Smooth muscle cell (in vitro differentiated cells): ENCODE measurements at regions not wholly inside any gene's neighbourhood (a gene's known extent, or its start where the extent isn't known, plus 50 kb on each side); places are given as distances from the start of the nearest gene placed in this dataset. TPM values are rescaled to one million over a fixed set of nuclear protein-coding genes. Genes with fewer than 3 reads are reported as not detected.

ENCODE experiments used
- DNase-seq: peaks from one replicate; lab custom pipeline; 2025; ENCODE audit not compliant: unreplicated experiment; lab: John Stamatoyannopoulos, UW
- H2AFZ ChIP-seq: fragments of 200-600 bp; sonication (generic); 2 replicates; pipeline ENCODE4 v1.6.0; 2016; ENCODE audit warnings: antibody characterized with exemption, low read depth, mild to moderate bottlenecking
- H3F3A ChIP-seq: fragments of 200-600 bp; sonication (generic); 2 replicates; pipeline ENCODE4 v1.6.0; 2017; ENCODE audit warnings: antibody characterized with exemption, low read depth
- H3K27ac ChIP-seq: fragments of 200-600 bp; sonication (generic); 2 replicates; pipeline ENCODE4 v1.5.1; 2016; ENCODE audit warnings: low read depth, mild to moderate bottlenecking
- H3K27me3 ChIP-seq: fragments of 200-600 bp; sonication (generic); 2 replicates; pipeline ENCODE4 v1.6.1; 2016; ENCODE audit warnings: low read depth, mild to moderate bottlenecking
- H3K36me3 ChIP-seq: fragments of 200-600 bp; sonication (generic); 2 replicates; pipeline ENCODE4 v1.5.1; 2016; ENCODE audit warnings: low read depth
- H3K4me1 ChIP-seq: fragments of 200-600 bp; sonication (generic); 2 replicates; pipeline ENCODE4 v1.5.1; 2016; ENCODE audit warnings: low read depth
- H3K4me2 ChIP-seq: fragments of 200-600 bp; sonication (generic); 2 replicates; pipeline ENCODE4 v1.6.0; 2016; ENCODE audit warnings: mild to moderate bottlenecking
- H3K4me3 ChIP-seq: fragments of 200-600 bp; sonication (generic); 2 replicates; pipeline ENCODE4 v1.5.1; 2016; ENCODE audit warnings: mild to moderate bottlenecking
- H3K79me2 ChIP-seq: fragments of 200-600 bp; sonication (generic); 2 replicates; pipeline ENCODE4 v1.6.0; 2016; ENCODE audit warnings: low read depth, mild to moderate bottlenecking
- H3K9ac ChIP-seq: fragments of 200-600 bp; sonication (generic); 2 replicates; pipeline ENCODE4 v1.6.0; 2016; ENCODE audit warnings: low read depth
- H3K9me3 ChIP-seq: fragments of 200-600 bp; sonication (generic); replicated peaks from 2 replicates; pipeline ENCODE4 v1.5.1; 2016; ENCODE audit warnings: low read depth
- H4K20me1 ChIP-seq: fragments of 200-600 bp; sonication (generic); 2 replicates; pipeline ENCODE4 v1.6.0; 2016; ENCODE audit warnings: low read depth
- CTCF ChIP-seq: fragments of 200-600 bp; sonication (generic); IDR thresholded peaks from 2 replicates; pipeline ENCODE4 v1.5.1; 2017; ENCODE audit warnings: borderline replicate concordance, mild to moderate bottlenecking, antibody characterized with exemption; ENCODE audit not compliant: insufficient read depth, poor library complexity, severe bottlenecking
- WGBS: methylation state at CpG from one replicate; pipeline ENCODE4 v1.1.7; 2016; ENCODE audit warnings: low lambda C conversion rate; 5-methylcytosine and 5-hydroxymethylcytosine counted together
- small RNA-seq: library from RNA; depleted of rRNA; stranded (forward); fragments of <200 nt; gene quantifications from one replicate; pipeline ENCODE3, GENCODE V24; 2014

- TF ChIP-seq CTCF = no peak
- no peaks in the 10 kb centered on the region for H3K4me1 ChIP-seq
- no peak overlapping the region for H3K4me2 ChIP-seq
- no peak overlapping the region for H2AFZ ChIP-seq
- H3K27ac ChIP-seq = no peak overlapping the region
- H3F3A ChIP-seq = peaks cover 6% of the 10 kb centered on the region
- no peak overlapping the region for H3K4me3 ChIP-seq
- WGBS = 95% methylated on average over 3 of the region's 3 CpGs
- H4K20me1 ChIP-seq = no peaks in the 10 kb centered on the region
- no peaks in the 10 kb centered on the region for H3K79me2 ChIP-seq
- no peaks in the 10 kb centered on the region for H3K36me3 ChIP-seq
- no peak overlapping the region for H3K9ac ChIP-seq
- H3K9me3 ChIP-seq = no peaks in the 10 kb centered on the region
- H3K27me3 ChIP-seq = no peaks in the 10 kb centered on the region
- no peak for DNase-seq
Measured at GRCh38 chr1:185368313-185368855, 51.3 kb upstream of the IVNS1ABP start.

GRCh38 chr1:185367218-185367617, 50.2 kb upstream of the IVNS1ABP start:
- Histone ChIP-seq H3K4me1 (no peaks in the 10 kb centered on the region), H4K20me1 (no peaks in the 10 kb centered on the region), H3K27ac (peak overlapping the region; percentile 62), H2AFZ (no peak overlapping the region), H3K79me2 (no peaks in the 10 kb centered on the region), H3K27me3 (no peaks in the 10 kb centered on the region), H3K9me3 (no peaks in the 10 kb centered on the region), H3K9ac (peak overlapping the region; percentile 37), H3K4me3 (no peak overlapping the region), H3K4me2 (no peak overlapping the region), H3F3A (peaks cover 6% of the 10 kb centered on the region), H3K36me3 (peaks cover under 1% of the 10 kb centered on the region)
- no peak for TF ChIP-seq CTCF
- 94% methylated on average over 6 of the region's 6 CpGs for WGBS
- DNase-seq = no peak

Small RNA genes in the stretch of these regions (small RNA-seq; reads per million reads assigned to genes)
- gene MCRIP2P2 = not detected
- gene RF00019 = not detected
- gene RNU7-183P = not detected
